Panc1 (cell line): ENCODE measurements at regions not wholly inside any gene's neighbourhood (a gene's known extent, or its start where the extent isn't known, plus 50 kb on each side); places are given as distances from the start of the nearest gene placed in this dataset.

Experiments
- ATAC-seq: fragments of 200-7000 bp; cut with Tn5 transposase; 2 replicates; pipeline ENCODE4 v1.9.1; 2020; ENCODE audit warnings: mild to moderate bottlenecking, moderate library complexity
- BruUV-seq: library from RNA; stranded (reverse); fragments of 400-500 nt; replicated peaks from 2 replicates; lab custom pipeline; 2021; lab: Mats Ljungman, UMichigan
- CTCF ChIA-PET: fragments of 300-600 bp; sonication (Branson Sonifier 250); formaldehyde crosslinking; loops from one replicate; lab custom pipeline; 2022; ENCODE audit warnings: antibody characterized with exemption; lab: Charles Lee
- POLR2A ChIA-PET: fragments of 300-600 bp; sonication (Branson Sonifier 250); formaldehyde crosslinking; loops from one replicate; lab custom pipeline; 2022; ENCODE audit warnings: antibody characterized with exemption; lab: Charles Lee
- DNase-seq: peaks from one replicate; pipeline ENCODE4 v3.0.0-alpha.2; 2010; ENCODE audit warnings: low read depth, low spot score
- H3K27ac ChIP-seq: 2 replicates; pipeline ENCODE4 v1.5.1; 2011; ENCODE audit warnings: mild to moderate bottlenecking, low read length, inconsistent platforms
- H3K27me3 ChIP-seq: fragments of 200-500 bp; sonication (Bioruptor generic); 2 replicates; pipeline ENCODE4 v1.6.0; 2014; ENCODE audit warnings: low read length, inconsistent platforms; ENCODE audit not compliant: control insufficient read depth, insufficient read depth
- H3K36me3 ChIP-seq: fragments of 200-500 bp; sonication (Bioruptor generic); 2 replicates; pipeline ENCODE4 v1.5.1; 2014; ENCODE audit warnings: inconsistent platforms, mild to moderate bottlenecking, low read length, moderate library complexity; ENCODE audit not compliant: control insufficient read depth, insufficient read depth
- H3K4me1 ChIP-seq: 2 replicates; pipeline ENCODE4 v1.5.1; 2011; ENCODE audit warnings: inconsistent platforms, mild to moderate bottlenecking, low read length, moderate library complexity; ENCODE audit not compliant: control insufficient read depth, insufficient read depth
- H3K4me3 ChIP-seq, 2 experiments: 2 replicates each; pipeline ENCODE4 v1.5.1; 2011 to 2012; ENCODE audit warnings: low read depth in 2 of 2, low read length in 2 of 2, mild to moderate bottlenecking in 2 of 2, inconsistent platforms in 1 of 2, moderate library complexity in 1 of 2
- H3K9me3 ChIP-seq: fragments of 200-500 bp; sonication (Bioruptor generic); 2 replicates; pipeline ENCODE4 v1.5.1; 2014; ENCODE audit warnings: low read depth, mild to moderate bottlenecking, inconsistent platforms, low read length, moderate library complexity; ENCODE audit not compliant: control insufficient read depth, insufficient read depth
- POLR2AphosphoS5 ChIP-seq: IDR thresholded peaks from 2 replicates; pipeline ENCODE4 v1.6.1; 2012; ENCODE audit warnings: mild to moderate bottlenecking, low read depth, low read length, moderate library complexity
- SIN3A ChIP-seq: IDR thresholded peaks from 2 replicates; pipeline ENCODE4 v1.6.1; 2012; ENCODE audit warnings: low read depth, mild to moderate bottlenecking, low read length, moderate library complexity, borderline replicate concordance; ENCODE audit not compliant: insufficient read depth
- TCF7L2 ChIP-seq: IDR thresholded peaks from 2 replicates; pipeline ENCODE4 v1.6.1; 2011; ENCODE audit warnings: mild to moderate bottlenecking, low read depth, low read length, inconsistent platforms
- in situ Hi-C: cut with HindIII; loops from 2 replicates; pipeline ENCODE4 v1.10.0; 2016; ENCODE audit warnings: low sequenced_read_pairs, low pct_unique_long_range_greater_than_20kb
- intact Hi-C: fragments of 100-400 bp; cut with micrococcal nuclease; formaldehyde crosslinking; loops from one replicate; pipeline ENCODE4 v1.10.0; 2022; ENCODE audit not compliant: unreplicated experiment
- TF ChIP-seq, protein P1 (sequence below): fragments of 450-650 bp; IDR thresholded peaks from 2 replicates; pipeline ENCODE4 v1.5.1; 2017; ENCODE audit warnings: mild to moderate bottlenecking
- TF ChIP-seq, protein P2 (sequence below), 2 experiments: IDR thresholded peaks; 2 replicates each; pipeline ENCODE4 v1.6.1; 2011 to 2012; ENCODE audit warnings: low read depth in 2 of 2, control low read depth in 1 of 2, low read length in 1 of 2, mild to moderate bottlenecking in 1 of 2, moderate library complexity in 1 of 2; ENCODE audit not compliant: insufficient read depth in 1 of 2

GRCh38 chr20:39855799-39856198 lies 833.2 kb downstream of the MAFB start:
- DNase-seq (no peak), ATAC-seq (no peak)
- ChIA-PET POLR2A (no interaction called here), CTCF (no interaction called here)
- H3K27me3 ChIP-seq: no peaks in the 10 kb centered on the region
- no peak overlapping the region for H3K4me3 ChIP-seq
- BruUV-seq: no TSS peak
- H3K4me1 ChIP-seq: no peaks in the 10 kb centered on the region
- H3K27ac ChIP-seq: no peak overlapping the region
- no peaks in the 10 kb centered on the region for H3K9me3 ChIP-seq
- TF ChIP-seq TCF7L2 (no peak), POLR2AphosphoS5 (no peak), SIN3A (no peak)
- TF ChIP-seq, protein P1, sequence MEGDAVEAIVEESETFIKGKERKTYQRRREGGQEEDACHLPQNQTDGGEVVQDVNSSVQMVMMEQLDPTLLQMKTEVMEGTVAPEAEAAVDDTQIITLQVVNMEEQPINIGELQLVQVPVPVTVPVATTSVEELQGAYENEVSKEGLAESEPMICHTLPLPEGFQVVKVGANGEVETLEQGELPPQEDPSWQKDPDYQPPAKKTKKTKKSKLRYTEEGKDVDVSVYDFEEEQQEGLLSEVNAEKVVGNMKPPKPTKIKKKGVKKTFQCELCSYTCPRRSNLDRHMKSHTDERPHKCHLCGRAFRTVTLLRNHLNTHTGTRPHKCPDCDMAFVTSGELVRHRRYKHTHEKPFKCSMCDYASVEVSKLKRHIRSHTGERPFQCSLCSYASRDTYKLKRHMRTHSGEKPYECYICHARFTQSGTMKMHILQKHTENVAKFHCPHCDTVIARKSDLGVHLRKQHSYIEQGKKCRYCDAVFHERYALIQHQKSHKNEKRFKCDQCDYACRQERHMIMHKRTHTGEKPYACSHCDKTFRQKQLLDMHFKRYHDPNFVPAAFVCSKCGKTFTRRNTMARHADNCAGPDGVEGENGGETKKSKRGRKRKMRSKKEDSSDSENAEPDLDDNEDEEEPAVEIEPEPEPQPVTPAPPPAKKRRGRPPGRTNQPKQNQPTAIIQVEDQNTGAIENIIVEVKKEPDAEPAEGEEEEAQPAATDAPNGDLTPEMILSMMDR: no peak
- TF ChIP-seq, protein P2, sequence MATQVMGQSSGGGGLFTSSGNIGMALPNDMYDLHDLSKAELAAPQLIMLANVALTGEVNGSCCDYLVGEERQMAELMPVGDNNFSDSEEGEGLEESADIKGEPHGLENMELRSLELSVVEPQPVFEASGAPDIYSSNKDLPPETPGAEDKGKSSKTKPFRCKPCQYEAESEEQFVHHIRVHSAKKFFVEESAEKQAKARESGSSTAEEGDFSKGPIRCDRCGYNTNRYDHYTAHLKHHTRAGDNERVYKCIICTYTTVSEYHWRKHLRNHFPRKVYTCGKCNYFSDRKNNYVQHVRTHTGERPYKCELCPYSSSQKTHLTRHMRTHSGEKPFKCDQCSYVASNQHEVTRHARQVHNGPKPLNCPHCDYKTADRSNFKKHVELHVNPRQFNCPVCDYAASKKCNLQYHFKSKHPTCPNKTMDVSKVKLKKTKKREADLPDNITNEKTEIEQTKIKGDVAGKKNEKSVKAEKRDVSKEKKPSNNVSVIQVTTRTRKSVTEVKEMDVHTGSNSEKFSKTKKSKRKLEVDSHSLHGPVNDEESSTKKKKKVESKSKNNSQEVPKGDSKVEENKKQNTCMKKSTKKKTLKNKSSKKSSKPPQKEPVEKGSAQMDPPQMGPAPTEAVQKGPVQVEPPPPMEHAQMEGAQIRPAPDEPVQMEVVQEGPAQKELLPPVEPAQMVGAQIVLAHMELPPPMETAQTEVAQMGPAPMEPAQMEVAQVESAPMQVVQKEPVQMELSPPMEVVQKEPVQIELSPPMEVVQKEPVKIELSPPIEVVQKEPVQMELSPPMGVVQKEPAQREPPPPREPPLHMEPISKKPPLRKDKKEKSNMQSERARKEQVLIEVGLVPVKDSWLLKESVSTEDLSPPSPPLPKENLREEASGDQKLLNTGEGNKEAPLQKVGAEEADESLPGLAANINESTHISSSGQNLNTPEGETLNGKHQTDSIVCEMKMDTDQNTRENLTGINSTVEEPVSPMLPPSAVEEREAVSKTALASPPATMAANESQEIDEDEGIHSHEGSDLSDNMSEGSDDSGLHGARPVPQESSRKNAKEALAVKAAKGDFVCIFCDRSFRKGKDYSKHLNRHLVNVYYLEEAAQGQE (IDR thresholded peaks at IDR 0.05; ENCODE audit: insufficient read depth in 1 of 2, low read depth in 2 of 2, low read length in 1 of 2): no peak
- H3K36me3 ChIP-seq: no peaks in the 10 kb centered on the region
- intact Hi-C loops: no loop called here
- in situ Hi-C loops: no loop called here

GRCh38 chr20:39855056-39855455 lies 834.0 kb downstream of the MAFB start:
- POLR2A ChIA-PET: no interaction called here
- H3K4me1 ChIP-seq: no peaks in the 10 kb centered on the region
- intact Hi-C loops: no loop called here
- TF ChIP-seq SIN3A (no peak), TCF7L2 (no peak), POLR2AphosphoS5 (no peak)
- TF ChIP-seq, protein P2 (IDR thresholded peaks at IDR 0.05; ENCODE audit: insufficient read depth in 1 of 2, low read depth in 2 of 2, low read length in 1 of 2): no peak
- TF ChIP-seq, protein P1: no peak
- DNase-seq (no peak), ATAC-seq (no peak)
- no peak overlapping the region for H3K27ac ChIP-seq
- H3K36me3 ChIP-seq: no peaks in the 10 kb centered on the region
- H3K9me3 ChIP-seq: no peaks in the 10 kb centered on the region
- H3K4me3 ChIP-seq: no peak overlapping the region
- CTCF ChIA-PET: no interaction called here
- no TSS peak for BruUV-seq
- in situ Hi-C loops: no loop called here
- no peaks in the 10 kb centered on the region for H3K27me3 ChIP-seq
